ENCODE measurements at regions not wholly inside any gene's neighbourhood (a gene's known extent, or its start where the extent isn't known, plus 50 kb on each side); places are given as distances from the start of the nearest gene placed in this dataset.

DNA sequence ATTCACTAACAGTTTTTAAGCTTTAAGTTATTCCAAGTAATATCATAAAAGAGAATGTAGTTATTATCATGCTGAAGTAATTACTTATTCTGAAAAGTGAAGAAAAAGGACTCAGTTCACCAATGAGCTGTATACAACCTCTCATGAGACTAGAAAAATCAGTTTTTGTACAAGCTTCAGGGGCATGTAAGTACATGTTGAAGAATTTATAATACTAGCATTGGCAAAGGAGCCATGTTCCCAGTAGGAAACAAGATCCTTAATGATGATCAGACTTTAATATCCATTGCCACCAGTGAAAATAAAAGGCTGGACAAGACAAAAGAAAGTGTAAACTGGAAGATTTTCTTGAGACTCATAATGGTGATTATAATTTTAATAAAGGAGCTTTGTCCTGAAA lies 532.8 kb downstream of the PLOD2 start:
- TF ChIP-seq, protein P1, sequence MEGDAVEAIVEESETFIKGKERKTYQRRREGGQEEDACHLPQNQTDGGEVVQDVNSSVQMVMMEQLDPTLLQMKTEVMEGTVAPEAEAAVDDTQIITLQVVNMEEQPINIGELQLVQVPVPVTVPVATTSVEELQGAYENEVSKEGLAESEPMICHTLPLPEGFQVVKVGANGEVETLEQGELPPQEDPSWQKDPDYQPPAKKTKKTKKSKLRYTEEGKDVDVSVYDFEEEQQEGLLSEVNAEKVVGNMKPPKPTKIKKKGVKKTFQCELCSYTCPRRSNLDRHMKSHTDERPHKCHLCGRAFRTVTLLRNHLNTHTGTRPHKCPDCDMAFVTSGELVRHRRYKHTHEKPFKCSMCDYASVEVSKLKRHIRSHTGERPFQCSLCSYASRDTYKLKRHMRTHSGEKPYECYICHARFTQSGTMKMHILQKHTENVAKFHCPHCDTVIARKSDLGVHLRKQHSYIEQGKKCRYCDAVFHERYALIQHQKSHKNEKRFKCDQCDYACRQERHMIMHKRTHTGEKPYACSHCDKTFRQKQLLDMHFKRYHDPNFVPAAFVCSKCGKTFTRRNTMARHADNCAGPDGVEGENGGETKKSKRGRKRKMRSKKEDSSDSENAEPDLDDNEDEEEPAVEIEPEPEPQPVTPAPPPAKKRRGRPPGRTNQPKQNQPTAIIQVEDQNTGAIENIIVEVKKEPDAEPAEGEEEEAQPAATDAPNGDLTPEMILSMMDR (IDR thresholded peaks at IDR 0.05), result no peak
- TF ChIP-seq POLR2A (IDR thresholded peaks at IDR 0.05), result no peak

Data from body of pancreas (tissue), 4 donors.